ENCODE measurements at regions not wholly inside any gene's neighbourhood (a gene's known extent, or its start where the extent isn't known, plus 50 kb on each side); places are given as distances from the start of the nearest gene placed in this dataset.

GRCh38 chr5:82738681-82739269, 338.4 kb downstream of the TMEM167A start:
- Histone ChIP-seq H3K4me3 (no peak overlapping the region), H3K79me2 (ENCODE audit: control insufficient read depth, insufficient read depth, low read length) (no peaks in the 10 kb centered on the region), H4K20me1 (replicated peaks; ENCODE audit: control insufficient read depth, insufficient read depth, low read length) (no peaks in the 10 kb centered on the region), H3K9me1 (ENCODE audit: control insufficient read depth, insufficient read depth, low read length) (no peaks in the 10 kb centered on the region), H3K27me3 (ENCODE audit: control insufficient read depth in 2 of 2, insufficient read depth in 2 of 2, low read length in 2 of 2) (no peaks in the 10 kb centered on the region; a peak in 1 of 5 replicates), H3K36me3 (ENCODE audit: control insufficient read depth, insufficient read depth, low read length) (no peaks in the 10 kb centered on the region), H3K4me2 (ENCODE audit: insufficient read depth, low read length) (no peak overlapping the region), H3K9ac (ENCODE audit: insufficient read depth in 1 of 2, low read depth in 2 of 2, low read length in 2 of 2) (no peak overlapping the region), H3K4me1 (replicated peaks in 1 of 2; ENCODE audit: control insufficient read depth in 2 of 2, insufficient read depth in 2 of 2, low read length in 2 of 2) (no peaks in the 10 kb centered on the region; a peak in 1 of 5 replicates), H3K27ac (ENCODE audit: extremely low read depth, low read depth, low read length) (no peak overlapping the region), H2AFZ (ENCODE audit: low read depth, low read length) (no peak overlapping the region), H3K9me3 (replicated peaks; ENCODE audit: control insufficient read depth, insufficient read depth, low read depth, low read length) (no peaks in the 10 kb centered on the region)
- ATAC-seq = no peak
- DNase-seq (ENCODE audit: extremely low read depth in 1 of 4, low spot score in 3 of 4) = no peak
- POLR2A ChIA-PET = no interaction called here
- in situ Hi-C loops (cut with MboI) (no loop called here), intact Hi-C loops (cut with micrococcal nuclease) (no loop called here)
- CTCF ChIA-PET (ENCODE audit: low intra/inter-chr PET ratio) = no interaction called here
- no TSS peak for BruUV-seq (replicated peaks)
- TF ChIP-seq KDM2B (CRISPR knock-in tag; IDR thresholded peaks at IDR 0.05) = no peak
- TF ChIP-seq ZNF146 (CRISPR knock-in tag; IDR thresholded peaks at IDR 0.05; ENCODE audit: unreplicated experiment) = no peak
- no peak for TF ChIP-seq XRCC4 (IDR thresholded peaks at IDR 0.05; ENCODE audit: extremely low read depth, insufficient read depth, insufficient read length)
- no peak for TF ChIP-seq JUND (IDR thresholded peaks at IDR 0.05; ENCODE audit: borderline replicate concordance, low read depth, low read length)
- TF ChIP-seq JUND (tag; IDR thresholded peaks at IDR 0.05; ENCODE audit: borderline replicate concordance, low read depth, low read length) = no peak
- no peak for TF ChIP-seq SRSF1 (IDR thresholded peaks at IDR 0.05; ENCODE audit: low read depth, low read length)
- no peak for TF ChIP-seq ZNF785 (CRISPR knock-in tag; IDR thresholded peaks at IDR 0.05)
- no peak for TF ChIP-seq NFIX (CRISPR knock-in tag; IDR thresholded peaks at IDR 0.05; ENCODE audit: low read depth)
- TF ChIP-seq TFAM (CRISPR knock-in tag; conservative IDR thresholded peaks at IDR 0.05) = no peak
- no peak for TF ChIP-seq RNF219 (CRISPR knock-in tag; IDR thresholded peaks at IDR 0.05)
- TF ChIP-seq ZNF778 (CRISPR knock-in tag; IDR thresholded peaks at IDR 0.05) = no peak
- no peak for TF ChIP-seq ZNF277 (CRISPR knock-in tag; IDR thresholded peaks at IDR 0.05; ENCODE audit: borderline replicate concordance)
- no peak for FAIRE-seq
- WGBS (ENCODE audit: insufficient coverage, low coverage, missing lambda C conversion rate) = 3% methylated on average over 6 of the region's 6 CpGs
